ENCODE measurements at regions not wholly inside any gene's neighbourhood (a gene's known extent, or its start where the extent isn't known, plus 50 kb on each side); places are given as distances from the start of the nearest gene placed in this dataset.

DNA sequence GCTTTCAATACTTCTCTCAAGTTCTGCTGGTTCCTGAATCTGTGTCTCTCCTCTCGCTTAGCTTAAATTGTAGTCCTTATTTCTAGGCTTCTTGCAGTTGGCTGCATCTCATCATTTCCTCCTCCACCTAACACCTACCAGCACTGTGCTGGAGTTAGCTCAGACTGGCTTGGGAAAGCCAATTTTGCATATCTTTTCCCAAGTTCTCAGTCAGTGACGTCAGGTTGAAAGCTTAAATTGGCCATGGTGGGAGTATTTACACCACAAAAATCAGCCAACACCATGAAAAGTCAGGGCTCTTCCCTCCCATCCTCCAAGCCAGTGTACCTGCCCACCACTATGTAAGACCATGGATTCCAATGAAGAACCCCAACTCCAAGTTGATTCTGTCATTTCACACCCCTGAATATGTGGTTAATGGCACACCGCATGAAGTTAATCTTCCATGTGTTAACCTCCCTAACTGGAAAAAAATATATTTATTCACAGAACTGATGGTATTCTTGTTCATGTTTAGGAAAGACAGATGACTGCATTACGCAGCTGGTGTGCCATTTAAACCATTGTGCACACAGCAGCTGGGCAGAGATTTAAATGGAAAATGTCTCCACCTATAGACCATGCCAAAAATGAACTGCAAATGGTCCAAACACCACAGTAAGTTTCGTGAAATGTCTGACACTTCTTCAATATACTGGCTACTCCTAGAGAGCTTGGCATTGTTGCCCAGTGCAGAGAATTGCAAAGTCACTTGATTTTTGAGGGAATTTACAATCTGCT, 274.1 kb upstream of the MAP3K7 start:
- Histone ChIP-seq H3K27me3 (no peaks in the 10 kb centered on the region), H3K36me3 (no peaks in the 10 kb centered on the region), H3K9me3 (no peaks in the 10 kb centered on the region), H3K4me1 (no peaks in the 10 kb centered on the region), H3K27ac (no peak overlapping the region), H3K4me3 (no peak overlapping the region)
- TF ChIP-seq, protein P1, sequence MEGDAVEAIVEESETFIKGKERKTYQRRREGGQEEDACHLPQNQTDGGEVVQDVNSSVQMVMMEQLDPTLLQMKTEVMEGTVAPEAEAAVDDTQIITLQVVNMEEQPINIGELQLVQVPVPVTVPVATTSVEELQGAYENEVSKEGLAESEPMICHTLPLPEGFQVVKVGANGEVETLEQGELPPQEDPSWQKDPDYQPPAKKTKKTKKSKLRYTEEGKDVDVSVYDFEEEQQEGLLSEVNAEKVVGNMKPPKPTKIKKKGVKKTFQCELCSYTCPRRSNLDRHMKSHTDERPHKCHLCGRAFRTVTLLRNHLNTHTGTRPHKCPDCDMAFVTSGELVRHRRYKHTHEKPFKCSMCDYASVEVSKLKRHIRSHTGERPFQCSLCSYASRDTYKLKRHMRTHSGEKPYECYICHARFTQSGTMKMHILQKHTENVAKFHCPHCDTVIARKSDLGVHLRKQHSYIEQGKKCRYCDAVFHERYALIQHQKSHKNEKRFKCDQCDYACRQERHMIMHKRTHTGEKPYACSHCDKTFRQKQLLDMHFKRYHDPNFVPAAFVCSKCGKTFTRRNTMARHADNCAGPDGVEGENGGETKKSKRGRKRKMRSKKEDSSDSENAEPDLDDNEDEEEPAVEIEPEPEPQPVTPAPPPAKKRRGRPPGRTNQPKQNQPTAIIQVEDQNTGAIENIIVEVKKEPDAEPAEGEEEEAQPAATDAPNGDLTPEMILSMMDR (IDR thresholded peaks at IDR 0.05): no peak
- intact Hi-C loops (cut with DNase I): no loop called here
- DNase-seq: no peak
- no peak for ATAC-seq

DNA sequence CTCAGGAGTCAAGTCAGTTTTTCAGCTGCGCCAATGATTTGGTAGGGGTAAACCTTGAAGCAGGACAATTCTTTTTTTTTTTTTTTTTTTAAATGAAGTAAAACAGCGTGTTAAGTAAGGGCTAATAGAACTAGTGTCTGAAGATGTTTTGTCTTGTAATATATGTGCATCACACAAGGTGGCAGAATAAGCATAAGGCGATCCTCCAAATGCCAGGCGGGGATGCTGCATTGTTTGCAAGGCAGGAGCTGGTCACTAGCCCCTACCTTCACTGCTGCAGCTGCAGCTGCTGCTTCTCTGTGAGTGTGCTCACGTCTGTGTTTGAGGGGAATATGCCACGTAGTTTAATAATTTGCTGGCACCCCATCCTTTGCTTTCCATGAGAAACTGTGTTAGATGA, 272.7 kb upstream of the MAP3K7 start:
- no peak for ATAC-seq
- no peaks in the 10 kb centered on the region for H3K9me3 ChIP-seq

DNA sequence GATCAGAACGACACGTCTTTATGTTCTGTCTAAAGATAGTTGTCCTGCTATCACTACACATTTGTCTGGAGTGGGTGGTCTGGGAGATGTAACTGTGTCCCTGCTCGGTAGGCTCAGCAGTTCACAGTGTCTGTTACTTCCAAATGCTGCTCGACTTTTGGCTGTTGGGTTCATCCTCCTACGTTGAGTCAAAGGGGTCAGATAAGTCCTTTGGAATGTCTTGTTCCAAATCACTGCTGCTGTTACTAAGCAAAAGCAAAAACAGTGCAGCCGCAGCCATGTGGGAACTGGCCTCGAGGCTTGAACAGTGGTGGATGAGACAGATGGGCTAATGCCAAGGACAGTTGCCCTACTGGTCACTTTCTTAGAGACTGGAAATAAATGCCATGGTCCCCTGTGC, 272.2 kb upstream of the MAP3K7 start:
- DNase-seq: no peak
- Histone ChIP-seq H3K4me1 (no peaks in the 10 kb centered on the region), H3K4me3 (no peak overlapping the region), H3K27me3 (no peaks in the 10 kb centered on the region), H3K36me3 (no peaks in the 10 kb centered on the region), H3K9me3 (no peaks in the 10 kb centered on the region), H3K27ac (no peak overlapping the region)
- intact Hi-C loops (cut with DNase I): no loop called here
- ATAC-seq: no peak
- TF ChIP-seq, protein P1 (IDR thresholded peaks at IDR 0.05): no peak

More for the DNA sequence above, 272.7 kb upstream of the MAP3K7 start:
- Histone ChIP-seq H3K36me3 (no peaks in the 10 kb centered on the region), H3K4me1 (no peaks in the 10 kb centered on the region), H3K4me3 (no peak overlapping the region), H3K27me3 (no peaks in the 10 kb centered on the region), H3K27ac (no peak overlapping the region)
- intact Hi-C loops (cut with DNase I): no loop called here
- TF ChIP-seq, protein P1 (IDR thresholded peaks at IDR 0.05): no peak
- DNase-seq: no peak

DNA sequence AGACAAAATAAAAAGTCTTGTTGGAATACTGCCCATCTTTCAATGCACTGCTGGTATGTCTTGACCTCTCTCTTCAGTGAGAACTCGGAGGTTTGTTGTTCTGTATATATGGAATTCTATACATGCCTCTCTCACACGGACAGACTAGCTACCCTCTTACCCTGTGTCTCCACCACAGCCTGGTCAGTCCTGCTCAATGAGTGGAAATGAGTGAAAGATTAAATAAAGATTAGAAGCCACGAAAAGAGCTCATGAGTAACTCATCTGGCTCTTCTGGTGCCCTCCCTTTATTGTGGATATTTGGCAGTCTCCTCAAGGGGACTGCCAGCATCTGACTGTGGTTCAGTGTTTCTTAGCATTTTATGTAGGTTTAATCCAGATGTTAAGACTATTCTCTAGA, 262.8 kb upstream of the MAP3K7 start:
- ATAC-seq: no peak
- DNase-seq: no peak
- H3K27me3 ChIP-seq: no peaks in the 10 kb centered on the region
- no peaks in the 10 kb centered on the region for H3K4me1 ChIP-seq
- TF ChIP-seq, protein P1 (IDR thresholded peaks at IDR 0.05): no peak
- no peaks in the 10 kb centered on the region for H3K36me3 ChIP-seq
- no peak overlapping the region for H3K27ac ChIP-seq
- no peaks in the 10 kb centered on the region for H3K9me3 ChIP-seq
- intact Hi-C loops (cut with DNase I): no loop called here
- no peak overlapping the region for H3K4me3 ChIP-seq

DNA sequence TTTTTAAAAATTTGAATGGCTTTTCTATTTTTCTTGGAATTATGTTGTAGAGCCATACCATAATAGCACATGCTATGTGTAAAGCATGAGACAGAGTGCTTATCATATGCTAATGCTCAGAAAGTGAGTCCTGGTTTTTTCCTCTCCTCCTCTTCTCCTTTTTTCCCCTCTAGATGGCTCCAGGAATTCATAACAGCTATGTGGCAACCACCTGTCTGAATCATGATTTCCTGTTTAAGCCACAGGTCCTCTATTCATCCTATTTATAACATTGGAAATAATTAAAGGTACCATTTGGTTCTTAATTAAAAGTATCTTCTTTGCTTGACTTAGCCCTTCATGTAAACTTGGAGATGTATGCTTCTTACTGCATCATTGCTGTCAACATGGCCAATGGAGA, 260.0 kb upstream of the MAP3K7 start:
- Histone ChIP-seq H3K9me3 (no peaks in the 10 kb centered on the region), H3K36me3 (no peaks in the 10 kb centered on the region), H3K4me1 (no peaks in the 10 kb centered on the region), H3K4me3 (no peak overlapping the region), H3K27ac (no peak overlapping the region), H3K27me3 (no peaks in the 10 kb centered on the region)
- intact Hi-C loops (cut with DNase I): no loop called here
- no peak for ATAC-seq
- DNase-seq: no peak
- TF ChIP-seq, protein P1 (IDR thresholded peaks at IDR 0.05): no peak

Data from upper lobe of right lung (tissue), 1 donor.